Lung (tissue), 11 donors: ENCODE measurements at regions not wholly inside any gene's neighbourhood (a gene's known extent, or its start where the extent isn't known, plus 50 kb on each side); places are given as distances from the start of the nearest gene placed in this dataset.

ENCODE experiments used
- ATAC-seq: fragments of 200-7000 bp; cut with Tn5 transposase; one replicate; pipeline ENCODE4 v1.9.1; 2020; ENCODE audit warnings: moderate number of reproducible peaks; ENCODE audit not compliant: insufficient read depth, low FRiP score
- DNase-seq, 3 donors: peaks; one replicate each; pipeline ENCODE4 v3.0.0-alpha.2; 2013 to 2017
- H3K27ac ChIP-seq, 2 donors: one replicate each; pipeline ENCODE4 v1.5.1; 2013; ENCODE audit warnings: mild to moderate bottlenecking in 2 of 2, moderate library complexity in 2 of 2, control low read depth in 1 of 2, inconsistent platforms in 1 of 2, low read depth in 1 of 2, low read length in 1 of 2
- H3K27me3 ChIP-seq, 3 donors: one replicate each; pipeline ENCODE4 v1.5.1; 2013; ENCODE audit warnings: low read length in 2 of 3; ENCODE audit not compliant: control insufficient read depth in 3 of 3, insufficient read depth in 3 of 3
- H3K36me3 ChIP-seq, 4 donors: one replicate each; pipeline ENCODE4 v1.5.1; 2013; ENCODE audit warnings: low read length in 4 of 4, mild to moderate bottlenecking in 1 of 4, moderate library complexity in 1 of 4; ENCODE audit not compliant: control insufficient read depth in 4 of 4, insufficient read depth in 4 of 4
- H3K4me1 ChIP-seq, 5 donors: one replicate each; pipeline ENCODE4 v1.5.1; 2013; ENCODE audit warnings: low read length in 5 of 5, mild to moderate bottlenecking in 2 of 5, moderate library complexity in 1 of 5; ENCODE audit not compliant: control insufficient read depth in 5 of 5, insufficient read depth in 5 of 5
- H3K4me3 ChIP-seq: one replicate; pipeline ENCODE4 v1.5.1; 2013; ENCODE audit warnings: mild to moderate bottlenecking, control low read depth, moderate library complexity
- H3K9ac ChIP-seq, 2 donors: one replicate each; pipeline ENCODE4 v1.5.1; 2013; ENCODE audit warnings: low read length in 2 of 2, control low read depth in 1 of 2; ENCODE audit not compliant: insufficient read depth in 1 of 2
- H3K9me3 ChIP-seq, 4 donors: one replicate each; pipeline ENCODE4 v1.5.1; 2013; ENCODE audit warnings: low read length in 3 of 4, mild to moderate bottlenecking in 1 of 4, moderate library complexity in 1 of 4; ENCODE audit not compliant: control insufficient read depth in 4 of 4, insufficient read depth in 3 of 4
- WGBS, 2 donors: extraction: QIAGEN DNeasy Blood & Tissue Kit; methylation state at CpG; one replicate each; pipeline ENCODE4 v1.1.7; 2013; 5-methylcytosine and 5-hydroxymethylcytosine counted together
- TF ChIP-seq, protein P1 (sequence below): IDR thresholded peaks from 2 replicates; pipeline ENCODE4 v1.5.1; 2012; ENCODE audit warnings: mild to moderate bottlenecking; ENCODE audit errors: control extremely low read depth, extremely low read depth
- donor health status: control.
- donor health status: control.
- donor health status: Bipolar disorder and iron deficiency.
- donor health status: healthy.
- donor health status: DM: yes; HTN: yes; CAD: no.

GRCh38 chr19:31095100-31095804 is 254.0 kb downstream of the TSHZ3 start:
- no peaks in the 10 kb centered on the region for H3K27me3 ChIP-seq
- peaks cover 0 to 41% (median 7%) of the 10 kb centered on the region in 5 donors for H3K4me1 ChIP-seq
- ATAC-seq, result no peak
- DNase-seq, result no peak
- H3K9me3 ChIP-seq, result peaks cover 0 to 3% (median 0%) of the 10 kb centered on the region in 4 donors
- 94 to 95% methylated on average over 6 of the region's 6 CpGs for WGBS, 2 donors
- TF ChIP-seq, protein P1, sequence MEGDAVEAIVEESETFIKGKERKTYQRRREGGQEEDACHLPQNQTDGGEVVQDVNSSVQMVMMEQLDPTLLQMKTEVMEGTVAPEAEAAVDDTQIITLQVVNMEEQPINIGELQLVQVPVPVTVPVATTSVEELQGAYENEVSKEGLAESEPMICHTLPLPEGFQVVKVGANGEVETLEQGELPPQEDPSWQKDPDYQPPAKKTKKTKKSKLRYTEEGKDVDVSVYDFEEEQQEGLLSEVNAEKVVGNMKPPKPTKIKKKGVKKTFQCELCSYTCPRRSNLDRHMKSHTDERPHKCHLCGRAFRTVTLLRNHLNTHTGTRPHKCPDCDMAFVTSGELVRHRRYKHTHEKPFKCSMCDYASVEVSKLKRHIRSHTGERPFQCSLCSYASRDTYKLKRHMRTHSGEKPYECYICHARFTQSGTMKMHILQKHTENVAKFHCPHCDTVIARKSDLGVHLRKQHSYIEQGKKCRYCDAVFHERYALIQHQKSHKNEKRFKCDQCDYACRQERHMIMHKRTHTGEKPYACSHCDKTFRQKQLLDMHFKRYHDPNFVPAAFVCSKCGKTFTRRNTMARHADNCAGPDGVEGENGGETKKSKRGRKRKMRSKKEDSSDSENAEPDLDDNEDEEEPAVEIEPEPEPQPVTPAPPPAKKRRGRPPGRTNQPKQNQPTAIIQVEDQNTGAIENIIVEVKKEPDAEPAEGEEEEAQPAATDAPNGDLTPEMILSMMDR, result no peak
- no peak overlapping the region for H3K27ac ChIP-seq
- no peak overlapping the region for H3K9ac ChIP-seq
- no peaks in the 10 kb centered on the region for H3K36me3 ChIP-seq
- no peak overlapping the region for H3K4me3 ChIP-seq

DNA sequence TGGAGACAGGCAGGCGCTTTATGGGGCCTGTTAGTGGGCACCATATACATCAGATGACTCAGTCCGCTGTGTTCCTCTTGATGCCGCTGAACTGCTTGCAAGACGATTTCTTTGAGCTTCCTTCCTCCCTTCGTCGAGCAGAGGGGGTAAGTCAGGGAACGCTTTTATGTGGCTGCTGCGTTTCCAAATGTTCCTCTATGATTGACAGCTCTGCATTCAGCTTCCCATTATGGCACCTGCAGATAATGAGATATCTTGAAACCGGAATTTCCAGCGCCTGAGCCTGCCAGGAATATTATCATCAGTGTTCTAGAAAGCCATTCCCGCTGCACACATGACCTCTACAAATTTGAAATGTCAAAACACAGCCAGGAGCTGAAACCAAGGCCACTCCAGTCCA is 257.0 kb downstream of the TSHZ3 start:
- ATAC-seq, result no peak
- WGBS, 2 donors, result 30 to 43% methylated on average over 11 of the region's 11 CpGs
- H3K9ac ChIP-seq, result no peak overlapping the region
- TF ChIP-seq, protein P1, result no peak
- H3K9me3 ChIP-seq, result no peaks in the 10 kb centered on the region
- DNase-seq, result no peak
- H3K36me3 ChIP-seq, result no peaks in the 10 kb centered on the region
- no peak overlapping the region for H3K4me3 ChIP-seq
- no peaks in the 10 kb centered on the region for H3K27me3 ChIP-seq
- no peak overlapping the region for H3K27ac ChIP-seq
- H3K4me1 ChIP-seq, result peaks cover 0 to 14% (median 7%) of the 10 kb centered on the region in 5 donors

DNA sequence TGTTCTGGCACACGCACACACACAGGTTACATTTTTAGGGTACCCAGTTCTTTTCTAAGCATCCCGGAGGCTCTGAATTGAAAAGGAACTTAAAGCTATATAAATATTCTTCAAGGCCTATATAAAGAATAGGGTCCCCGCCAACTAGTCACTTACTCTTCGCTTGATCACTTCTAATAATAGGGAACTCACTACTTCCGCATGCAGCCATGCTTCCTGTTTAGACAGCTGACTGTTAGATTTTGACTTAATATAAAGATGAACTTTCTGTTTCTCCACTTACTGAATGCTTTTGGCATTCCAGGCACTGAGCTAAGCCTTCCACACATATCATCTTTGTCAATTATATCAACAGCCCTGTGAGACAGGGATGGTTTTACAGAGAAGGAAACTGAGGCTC is 259.6 kb downstream of the TSHZ3 start:
- TF ChIP-seq, protein P1, result no peak
- DNase-seq (no peak), ATAC-seq (no peak)
- Histone ChIP-seq H3K4me3 (no peak overlapping the region), H3K4me1 (peaks cover 0 to 2% (median 0%) of the 10 kb centered on the region in 5 donors), H3K27me3 (no peaks in the 10 kb centered on the region), H3K9ac (no peak overlapping the region), H3K9me3 (no peaks in the 10 kb centered on the region), H3K36me3 (no peaks in the 10 kb centered on the region), H3K27ac (no peak overlapping the region)
- WGBS, 2 donors, result 55 to 67% methylated on average over 5 of the region's 5 CpGs

GRCh38 chr19:31085125-31085524 is 264.1 kb downstream of the TSHZ3 start:
- Histone ChIP-seq H3K9me3 (no peaks in the 10 kb centered on the region), H3K9ac (no peak overlapping the region), H3K4me1 (no peaks in the 10 kb centered on the region), H3K36me3 (no peaks in the 10 kb centered on the region), H3K27me3 (no peaks in the 10 kb centered on the region), H3K4me3 (no peak overlapping the region), H3K27ac (no peak overlapping the region)
- WGBS, 2 donors, result 75 to 86% methylated on average over 4 of the region's 4 CpGs
- DNase-seq (no peak), ATAC-seq (no peak)
- TF ChIP-seq, protein P1, result no peak
